Inflammatory macrophage treated with lipopolysaccharide for 4 hours (primary cell): ENCODE measurements at regions not wholly inside any gene's neighbourhood (a gene's known extent, or its start where the extent isn't known, plus 50 kb on each side); places are given as distances from the start of the nearest gene placed in this dataset.
"Not testable (repeated sequence)": the region's sequence is repeated elsewhere in the genome, so short reads cannot be mapped to it uniquely, and the experiment has no call there.

Experiments used
- DNase-seq: peaks from one replicate; pipeline ENCODE4 v3.0.0-alpha.2; 2020

DNA sequence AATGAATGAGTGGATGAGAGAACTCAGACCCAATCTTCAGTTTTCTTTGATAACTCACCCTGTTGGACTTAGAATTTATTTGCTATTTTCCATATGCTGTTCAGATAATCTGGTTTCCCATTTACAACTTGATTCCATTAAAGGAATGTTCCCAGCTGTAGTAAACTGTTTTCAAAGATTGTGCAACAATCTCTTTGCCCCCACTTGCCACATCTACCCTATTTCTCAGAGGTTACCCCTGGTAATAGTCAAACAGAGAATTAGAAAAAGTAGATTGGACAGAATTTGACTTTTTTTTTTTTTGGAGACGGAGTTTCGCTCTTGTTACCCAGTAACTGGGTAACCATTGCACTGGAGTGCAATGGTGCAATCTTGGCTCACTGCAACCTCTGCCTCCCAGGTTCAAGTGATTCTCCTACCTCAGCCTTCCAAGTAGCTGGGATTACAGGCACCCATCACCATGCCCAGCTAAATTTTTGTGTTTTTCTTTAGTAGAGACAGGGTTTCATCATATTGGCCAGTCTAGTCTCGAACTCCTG is 93.4 kb upstream of the SIX2 start:
- no peak for DNase-seq

DNA sequence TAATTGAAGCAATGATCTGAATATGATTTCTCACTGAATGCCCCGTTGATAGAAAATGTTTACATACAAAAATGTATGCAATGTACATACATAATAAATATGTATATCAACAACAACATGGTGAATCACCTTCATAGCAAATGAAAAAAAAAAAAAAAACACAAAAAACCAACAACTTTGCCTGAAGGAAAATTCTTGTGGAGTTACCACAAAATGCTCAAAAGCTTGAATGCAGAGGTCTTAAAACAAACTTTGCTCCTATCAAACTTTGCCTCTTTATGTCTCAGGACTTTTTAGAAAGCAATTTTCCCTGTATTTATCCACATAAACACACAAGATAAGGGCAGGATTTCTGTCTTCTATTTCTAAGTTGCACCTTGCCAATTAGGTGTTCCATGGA is 92.9 kb upstream of the SIX2 start:
- no peak for DNase-seq

DNA sequence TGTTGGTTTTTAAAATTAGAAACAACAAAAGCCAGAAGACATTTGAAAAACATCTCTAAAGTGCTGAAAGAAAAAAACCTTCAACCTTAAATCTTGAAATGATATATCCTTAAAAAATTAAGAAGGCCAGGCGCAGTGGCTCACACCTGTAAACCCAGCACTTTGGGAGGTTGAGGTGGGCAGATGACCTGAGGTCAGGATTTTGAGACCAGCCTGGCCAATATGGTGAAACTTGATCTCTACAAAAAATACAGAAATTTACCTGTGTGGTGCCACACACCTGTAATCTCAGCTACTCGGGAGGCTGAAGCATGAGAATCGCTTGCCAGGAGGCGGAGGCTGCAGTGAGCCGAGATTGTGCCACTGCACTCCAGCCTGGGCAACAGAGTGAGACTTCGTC is 87.7 kb upstream of the SIX2 start:
- no peak for DNase-seq

DNA sequence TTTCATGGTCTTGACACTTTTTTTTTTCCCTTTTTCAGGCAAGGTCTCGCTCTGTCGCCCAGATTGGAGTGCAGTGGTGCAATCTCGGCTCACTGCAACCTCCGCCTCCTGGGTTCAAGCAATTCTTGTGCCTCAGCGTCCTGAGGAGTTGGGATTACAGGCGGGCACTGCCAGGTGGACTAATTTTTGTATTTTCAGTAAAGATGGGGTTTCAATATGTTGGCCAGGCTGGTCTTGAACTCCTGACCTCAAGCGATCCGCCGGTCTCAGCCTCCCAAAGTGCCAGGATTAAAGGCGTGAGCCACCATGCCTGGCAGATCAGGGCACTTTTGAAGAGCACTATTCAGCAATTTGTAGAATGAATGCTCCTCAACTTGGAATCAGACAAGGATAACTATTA is 86.8 kb upstream of the SIX2 start:
- not testable (repeated sequence) for DNase-seq

DNA sequence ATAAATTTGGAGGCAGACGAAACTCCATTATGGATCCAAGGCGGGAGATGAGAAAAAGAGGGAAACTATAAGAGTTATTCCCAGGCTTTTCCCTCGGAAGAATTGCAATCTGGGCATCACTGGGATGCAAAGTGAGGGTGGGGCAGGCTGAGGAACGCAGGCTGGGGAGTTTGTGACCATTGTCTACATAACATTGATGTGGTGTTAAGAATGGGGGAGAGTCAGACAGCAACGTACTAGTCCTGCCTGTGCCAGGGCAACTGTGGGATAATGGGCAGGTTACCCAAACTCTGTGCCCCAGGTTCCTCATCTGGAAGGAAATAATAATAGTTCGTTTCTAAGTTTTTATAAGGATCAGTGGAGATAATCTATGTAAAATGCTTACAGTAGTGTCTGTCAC is 84.4 kb upstream of the SIX2 start:
- no peak for DNase-seq

DNA sequence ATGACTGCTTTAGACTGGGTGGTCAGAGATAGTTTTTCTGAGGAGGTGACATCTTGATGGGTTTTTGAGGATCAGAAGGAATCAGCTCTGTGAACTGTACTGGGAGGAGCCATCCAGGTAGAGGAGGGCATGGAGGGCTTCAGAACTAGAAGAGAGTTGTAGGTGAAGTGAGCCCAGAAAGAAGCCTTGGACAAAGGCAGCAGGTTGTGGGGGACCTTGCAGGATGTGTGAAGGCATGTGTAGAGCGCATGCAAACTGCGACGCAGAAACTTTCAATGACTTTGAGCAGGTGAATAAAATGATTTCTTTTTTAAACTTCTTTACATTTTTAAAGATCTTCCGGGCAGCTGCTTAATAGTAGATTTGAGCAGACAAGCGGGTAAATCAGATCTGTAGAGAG is 83.9 kb upstream of the SIX2 start:
- DNase-seq: no peak

DNA sequence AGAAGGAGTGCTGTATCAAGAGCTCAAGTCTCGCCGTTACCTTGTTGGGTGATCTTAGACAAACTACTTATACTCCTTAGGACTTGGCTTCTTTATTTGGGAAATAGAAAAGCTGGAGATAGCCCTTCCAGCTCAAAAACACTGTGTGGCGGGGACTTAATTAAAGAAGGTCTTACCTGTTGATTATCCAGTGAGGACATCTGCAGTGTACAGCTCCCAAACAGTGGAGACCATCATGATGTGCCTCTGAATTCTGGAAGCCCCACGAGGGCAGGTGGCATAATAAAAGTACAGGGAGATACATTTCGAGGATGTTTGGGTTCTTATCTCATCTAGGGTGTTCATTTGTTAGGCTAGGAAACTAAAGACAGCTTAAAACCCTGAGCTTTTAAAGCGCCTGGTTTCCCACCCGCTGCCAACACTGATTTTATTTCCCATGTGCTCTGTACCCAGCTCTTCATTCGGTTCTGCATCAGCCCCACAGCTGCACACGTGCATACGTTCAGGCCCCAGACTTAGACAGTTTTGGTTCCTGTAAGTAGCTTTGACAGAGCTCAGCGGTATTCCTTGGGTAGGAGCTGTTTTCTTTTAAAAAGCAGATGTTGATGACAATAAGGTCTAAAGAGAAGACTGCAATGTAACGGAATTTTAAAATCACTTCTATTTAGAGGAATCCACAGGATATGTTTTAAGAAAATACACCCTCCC is 80.5 kb upstream of the SIX2 start:
- DNase-seq: no peak

DNA sequence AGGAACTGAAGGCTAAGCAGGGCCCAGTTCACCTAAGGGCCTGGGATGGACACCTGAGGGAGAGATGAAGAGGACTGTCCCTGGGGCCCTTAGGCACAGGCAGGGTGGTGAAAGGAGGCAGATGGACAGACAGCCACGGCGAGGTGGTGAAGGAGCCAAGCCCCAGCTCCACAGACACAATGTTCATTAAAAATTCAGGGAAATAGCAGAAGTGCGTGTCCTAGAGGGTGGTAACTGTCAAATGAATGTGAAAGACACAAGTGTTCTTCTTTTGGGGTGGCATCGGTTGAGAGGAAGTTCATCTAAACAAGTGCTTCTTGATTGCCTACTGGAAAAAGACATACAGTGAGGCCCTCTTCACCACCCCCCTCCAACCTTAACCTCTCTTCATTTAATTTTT is 76.2 kb upstream of the SIX2 start:
- DNase-seq: no peak

DNA sequence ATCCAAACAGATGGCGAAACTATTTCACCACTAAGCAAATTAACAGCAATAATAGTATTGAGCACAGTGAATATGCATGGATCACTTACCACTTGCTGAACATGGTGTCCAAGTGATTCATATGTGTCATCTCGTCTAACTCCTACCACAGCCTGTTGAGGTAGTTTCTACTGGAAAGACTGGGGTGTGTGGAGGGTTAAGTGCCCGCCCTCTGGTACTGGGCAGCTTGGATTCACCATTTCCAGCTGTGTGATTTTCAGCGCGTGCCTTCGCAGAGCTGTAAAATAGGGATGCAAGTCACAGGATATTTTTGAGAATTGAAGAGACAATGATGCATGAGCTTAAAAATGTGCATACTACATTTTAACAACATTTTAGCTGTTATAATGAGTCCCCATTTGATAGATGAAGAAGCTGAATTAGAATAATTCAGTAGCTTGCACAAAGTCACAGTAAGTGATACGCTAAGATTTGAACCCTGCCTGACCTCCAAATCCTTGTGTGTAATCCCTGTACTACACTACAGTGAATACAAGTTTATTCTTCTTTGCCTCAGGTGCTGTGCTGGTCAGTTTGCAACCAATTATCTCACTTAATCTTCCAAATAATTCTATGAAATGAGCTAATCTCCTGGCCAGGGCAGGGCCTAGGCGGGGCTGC is 75.2 kb upstream of the SIX2 start:
- no peak for DNase-seq

DNA sequence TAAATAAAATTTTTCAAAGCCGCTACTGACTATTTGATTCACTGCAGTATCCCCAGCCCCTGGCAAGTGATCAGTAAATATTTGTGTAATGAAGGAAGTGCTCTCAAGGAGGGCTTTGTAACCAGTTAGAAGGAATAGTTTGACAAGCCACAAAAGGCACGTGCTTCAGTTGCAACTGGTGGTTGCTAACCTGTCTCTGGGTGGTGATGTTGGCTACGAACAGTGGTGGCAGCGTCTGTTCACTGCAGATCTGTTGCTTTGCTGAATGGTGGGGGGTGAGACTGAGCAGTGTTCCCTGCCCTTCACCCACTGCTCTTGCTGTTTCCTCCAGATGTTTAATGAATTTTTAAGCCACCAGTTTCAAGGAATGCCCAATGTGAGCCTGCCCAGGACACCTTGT is 73.9 kb upstream of the SIX2 start:
- DNase-seq: no peak

DNA sequence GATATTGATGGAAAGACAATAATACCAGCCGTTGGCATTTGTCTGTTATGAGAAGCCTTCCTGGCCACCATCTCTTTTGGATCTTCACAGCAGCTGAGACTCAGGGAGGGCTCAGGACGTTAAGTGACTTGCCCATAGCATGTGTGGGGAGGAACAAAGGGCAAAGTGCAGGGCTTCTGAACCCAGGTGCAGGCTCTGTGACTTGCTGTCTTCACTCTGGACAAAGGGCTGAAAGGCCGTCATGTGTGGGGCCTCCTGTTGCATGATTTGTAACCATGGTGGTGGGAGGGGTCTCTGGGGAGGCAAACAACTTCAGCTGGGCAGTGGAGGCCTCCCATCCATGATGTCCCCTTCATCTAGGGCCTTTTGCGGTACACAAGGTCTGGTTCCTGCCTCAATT is 65.5 kb upstream of the SIX2 start:
- no peak for DNase-seq

DNA sequence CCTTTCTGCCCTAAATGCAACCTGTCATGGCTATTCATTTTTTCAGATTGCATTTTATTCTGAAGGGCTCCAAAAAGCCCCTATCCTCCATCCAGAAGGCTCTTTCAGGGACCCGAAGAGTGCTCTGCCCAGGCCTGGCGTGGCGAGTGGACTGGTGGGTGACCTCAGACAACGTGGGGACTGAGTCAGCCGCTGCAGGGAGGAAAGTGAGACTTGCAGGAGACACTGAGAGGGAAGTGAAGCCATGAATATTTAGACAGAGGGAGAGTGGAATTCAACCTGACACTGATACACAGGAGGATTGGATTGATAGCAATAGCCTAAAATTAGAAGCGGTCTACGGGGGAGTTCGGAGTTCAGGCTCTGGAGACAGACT is 63.6 kb upstream of the SIX2 start:
- DNase-seq: no peak

DNA sequence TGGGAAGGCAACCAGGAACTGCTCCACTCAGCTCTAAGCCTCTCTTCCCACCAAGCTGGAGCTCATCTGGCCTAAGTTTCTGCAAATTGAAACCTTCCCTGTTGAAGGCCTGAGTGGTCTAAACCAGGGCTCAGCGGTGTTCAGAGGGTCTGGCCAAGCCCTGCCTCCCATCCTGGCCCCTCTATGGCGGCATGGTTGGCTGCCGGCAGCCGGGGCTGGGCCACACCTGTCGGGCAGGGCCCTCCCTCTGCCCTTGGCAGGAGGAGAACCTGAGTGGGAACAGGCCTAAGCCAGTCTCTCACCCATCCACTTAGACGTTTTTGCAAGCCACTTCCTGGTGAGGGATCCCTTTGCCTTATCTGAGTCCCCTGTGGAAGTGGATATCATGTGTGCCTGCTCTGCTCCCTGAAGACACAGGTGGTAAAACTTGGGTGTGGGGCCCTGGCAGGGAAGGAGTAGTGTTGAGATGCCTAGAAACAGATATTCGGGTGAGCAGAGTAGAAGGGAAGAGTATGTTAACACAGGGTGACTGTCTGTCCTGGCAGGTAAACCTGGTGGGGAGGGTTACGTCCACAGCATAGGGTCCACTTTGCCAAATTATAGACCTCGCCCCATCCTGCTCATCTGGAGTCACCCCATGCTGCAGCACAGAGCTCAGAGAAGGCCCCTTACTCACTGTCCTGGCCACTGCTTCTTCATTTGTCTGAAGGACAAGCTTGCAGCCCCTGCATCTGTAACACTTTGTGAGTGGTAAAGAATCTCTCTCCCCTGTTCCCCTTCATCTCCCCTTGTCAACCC is 63.0 kb upstream of the SIX2 start:
- DNase-seq: no peak

DNA sequence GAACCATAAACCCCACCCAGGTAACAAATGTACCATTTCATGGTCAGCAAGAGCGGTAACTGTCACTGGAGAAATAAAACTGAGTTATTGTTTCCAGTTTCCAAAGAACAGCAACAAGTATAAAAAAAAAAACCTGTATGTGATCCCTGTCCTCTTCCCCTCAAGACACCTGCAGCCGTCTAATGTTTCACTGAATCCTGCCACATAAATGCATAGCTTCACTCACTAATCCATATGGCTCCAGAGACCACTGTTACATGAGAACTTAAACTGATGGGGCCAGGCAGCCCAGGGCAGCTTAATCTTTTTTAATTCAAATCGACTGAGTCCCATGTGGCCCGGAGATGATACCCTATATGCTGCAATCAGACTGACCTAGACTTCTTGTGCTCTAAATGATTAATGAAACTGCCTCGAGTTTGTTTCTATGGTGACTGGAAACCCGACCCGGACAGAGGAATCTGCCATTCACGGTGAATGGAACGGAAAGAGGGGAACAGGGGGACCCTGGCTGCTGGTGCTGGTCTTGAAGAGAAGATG is 60.9 kb upstream of the SIX2 start:
- no peak for DNase-seq

DNA sequence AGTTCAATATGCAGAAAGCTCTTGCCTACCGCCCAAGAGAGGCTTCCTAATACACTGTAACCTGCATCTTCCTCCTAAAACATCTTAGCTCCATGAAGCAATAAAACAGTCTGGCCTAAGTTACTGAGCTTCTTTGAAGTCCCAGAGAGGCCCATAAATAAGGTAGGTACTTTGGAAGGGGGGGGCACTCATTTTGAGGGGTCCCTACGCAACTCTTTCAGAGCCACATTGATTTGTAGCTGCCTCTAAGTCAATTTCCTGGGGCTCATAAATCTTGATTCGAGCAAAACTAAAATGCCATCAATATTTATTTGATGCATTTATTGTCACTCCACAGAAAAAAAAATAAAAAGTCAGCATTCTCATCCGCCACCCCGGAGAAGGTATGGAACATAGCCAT is 60.4 kb upstream of the SIX2 start:
- DNase-seq: no peak

DNA sequence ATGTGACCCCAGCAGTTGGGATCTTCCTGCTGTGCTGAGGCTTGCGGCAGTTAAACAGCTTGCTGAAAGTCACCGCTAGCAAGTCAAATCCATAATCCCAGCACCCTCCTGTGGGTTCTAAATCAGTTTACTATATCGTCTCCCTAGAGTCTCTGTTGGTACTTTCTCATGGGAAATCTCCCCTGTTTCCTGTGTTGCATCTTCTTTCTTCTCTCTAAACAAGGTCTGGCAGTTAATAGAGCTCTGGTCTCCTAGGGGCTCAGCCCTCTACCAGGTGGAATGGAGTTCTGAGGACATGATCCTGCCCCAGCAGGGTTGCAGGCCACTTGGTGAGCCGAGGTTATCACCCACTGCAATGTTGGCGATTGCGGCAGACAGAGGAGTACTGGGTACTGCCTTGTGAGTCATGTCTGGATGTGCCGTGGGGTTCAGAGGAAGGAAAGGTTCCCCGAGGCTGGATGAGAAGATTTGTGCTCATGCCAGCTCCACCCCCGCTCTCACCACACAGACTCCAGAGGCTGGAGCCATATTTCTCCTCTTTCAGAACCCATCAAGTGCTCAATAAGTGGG is 59.4 kb upstream of the SIX2 start:
- DNase-seq: no peak

DNA sequence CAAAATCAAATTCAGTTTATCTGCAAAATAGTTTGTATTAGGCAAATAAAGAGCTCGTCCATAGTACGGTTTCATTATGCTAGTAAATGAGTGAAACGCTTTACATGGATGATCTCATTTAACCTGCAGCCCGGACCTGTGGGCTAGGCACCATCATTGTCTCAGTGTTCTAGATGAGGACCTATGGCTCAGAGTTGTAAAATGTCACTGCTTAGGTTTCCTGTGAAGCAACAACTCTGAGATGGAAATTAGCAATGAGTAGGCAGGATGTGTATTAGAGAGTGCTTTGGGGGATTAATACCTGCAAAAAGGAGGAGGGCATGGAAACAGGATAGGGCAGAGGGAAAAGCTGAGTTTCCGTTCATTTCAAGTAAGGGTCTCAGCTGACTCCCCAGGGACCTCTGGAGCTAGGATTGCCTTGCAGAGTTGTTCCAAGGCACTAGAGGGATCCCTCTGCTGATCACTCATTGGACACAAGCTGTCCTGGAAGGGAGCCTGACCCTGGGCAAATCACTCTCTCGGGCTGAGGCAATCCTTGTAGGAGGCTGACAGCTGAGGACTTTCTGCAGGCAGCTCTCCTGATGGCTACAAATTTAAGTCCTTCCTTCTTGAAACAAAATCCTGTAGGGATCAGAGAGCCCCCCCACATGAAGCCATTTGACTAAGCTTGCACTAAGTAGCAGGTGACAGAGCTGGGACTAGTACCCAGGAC is 58.8 kb upstream of the SIX2 start:
- no peak for DNase-seq
